Esophagus squamous epithelium (tissue), 4 donors: ENCODE measurements at regions not wholly inside any gene's neighbourhood (a gene's known extent, or its start where the extent isn't known, plus 50 kb on each side); places are given as distances from the start of the nearest gene placed in this dataset.

Experiments used
- POLR2A ChIP-seq, 4 donors: fragments of 450-650 bp; IDR thresholded peaks; one replicate each; pipeline ENCODE4 v1.6.1; 2017; ENCODE audit warnings: antibody characterized with exemption in 4 of 4, mild to moderate bottlenecking in 4 of 4, moderate library complexity in 3 of 4
- TF ChIP-seq, protein P1 (sequence below), 6 experiments: fragments of 450-650 bp in 4 of 6; fragments of 200-600 bp in 2 of 6; sonication (generic) in 2 of 6; IDR thresholded peaks; one replicate each; pipeline ENCODE4 v1.5.1; 2016 to 2019; ENCODE audit warnings: antibody characterized with exemption in 6 of 6, mild to moderate bottlenecking in 4 of 6, moderate library complexity in 4 of 6

DNA sequence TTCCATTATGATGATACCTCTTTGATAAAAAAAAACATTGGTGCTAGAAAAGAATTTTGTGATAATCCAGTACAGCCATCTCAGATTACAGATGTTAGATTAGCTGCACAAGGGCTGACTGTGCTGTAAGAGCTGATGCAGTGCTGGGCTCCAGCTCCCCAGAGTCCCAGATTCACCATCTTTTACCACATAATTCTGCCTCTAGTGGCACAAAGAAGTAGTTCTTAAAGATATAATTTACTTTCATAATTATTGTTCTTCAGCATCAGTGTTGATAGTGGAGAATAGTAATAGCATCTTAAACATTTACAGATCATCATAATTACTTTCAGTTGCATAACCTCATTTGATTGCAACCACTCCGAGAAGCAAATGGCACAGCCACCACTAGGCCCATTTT lies 262.1 kb downstream of the BRINP2 start:
- TF ChIP-seq POLR2A (IDR thresholded peaks at IDR 0.05): no peak
- TF ChIP-seq, protein P1, sequence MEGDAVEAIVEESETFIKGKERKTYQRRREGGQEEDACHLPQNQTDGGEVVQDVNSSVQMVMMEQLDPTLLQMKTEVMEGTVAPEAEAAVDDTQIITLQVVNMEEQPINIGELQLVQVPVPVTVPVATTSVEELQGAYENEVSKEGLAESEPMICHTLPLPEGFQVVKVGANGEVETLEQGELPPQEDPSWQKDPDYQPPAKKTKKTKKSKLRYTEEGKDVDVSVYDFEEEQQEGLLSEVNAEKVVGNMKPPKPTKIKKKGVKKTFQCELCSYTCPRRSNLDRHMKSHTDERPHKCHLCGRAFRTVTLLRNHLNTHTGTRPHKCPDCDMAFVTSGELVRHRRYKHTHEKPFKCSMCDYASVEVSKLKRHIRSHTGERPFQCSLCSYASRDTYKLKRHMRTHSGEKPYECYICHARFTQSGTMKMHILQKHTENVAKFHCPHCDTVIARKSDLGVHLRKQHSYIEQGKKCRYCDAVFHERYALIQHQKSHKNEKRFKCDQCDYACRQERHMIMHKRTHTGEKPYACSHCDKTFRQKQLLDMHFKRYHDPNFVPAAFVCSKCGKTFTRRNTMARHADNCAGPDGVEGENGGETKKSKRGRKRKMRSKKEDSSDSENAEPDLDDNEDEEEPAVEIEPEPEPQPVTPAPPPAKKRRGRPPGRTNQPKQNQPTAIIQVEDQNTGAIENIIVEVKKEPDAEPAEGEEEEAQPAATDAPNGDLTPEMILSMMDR (IDR thresholded peaks at IDR 0.05): peak in 1 of 6 experiments; percentile 27
